ENCODE measurements at regions not wholly inside any gene's neighbourhood (a gene's known extent, or its start where the extent isn't known, plus 50 kb on each side); places are given as distances from the start of the nearest gene placed in this dataset.
"Not testable (repeated sequence)": the region's sequence is repeated elsewhere in the genome, so short reads cannot be mapped to it uniquely, and the experiment has no call there.

DNA sequence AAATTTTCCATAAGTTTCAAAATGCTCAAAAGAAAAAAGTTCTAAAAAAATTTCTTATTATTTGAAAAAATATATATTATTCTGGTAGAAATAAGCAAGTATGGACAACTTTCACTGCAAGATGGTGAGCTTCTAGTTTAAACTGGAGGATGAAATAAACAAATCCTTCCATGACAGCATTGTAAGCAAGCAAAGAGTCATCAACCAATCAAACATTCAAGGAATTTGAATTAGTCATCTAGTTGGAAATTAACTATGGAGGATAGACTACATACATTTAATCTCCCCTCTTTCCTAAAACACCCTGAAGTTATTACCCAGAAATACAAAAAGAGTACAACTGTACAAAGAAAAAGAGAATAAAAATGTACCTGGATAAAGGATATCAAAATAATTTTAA lies 51.0 kb upstream of the IRX5 start:
- no peak for DNase-seq

DNA sequence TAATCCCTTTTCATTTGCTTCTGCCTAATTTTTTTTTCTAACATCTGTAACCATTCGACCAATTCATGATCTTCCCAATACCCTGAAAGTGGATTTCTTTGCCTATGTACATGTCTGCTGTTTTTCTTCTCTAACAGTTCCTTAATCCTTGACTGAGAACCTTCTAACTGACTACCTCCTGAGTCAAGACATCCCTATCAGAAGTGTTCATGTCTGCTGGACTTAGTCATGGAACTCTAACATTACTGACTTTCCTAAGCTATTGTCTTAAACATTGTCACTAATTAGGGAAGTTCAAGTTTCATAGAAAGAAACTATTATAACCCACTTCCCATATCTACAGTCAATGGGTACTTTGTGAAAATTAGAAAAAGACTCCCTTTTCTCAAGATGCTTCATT lies 52.4 kb upstream of the IRX5 start:
- DNase-seq, result no peak

GRCh38 chr16:54875443-54875842 lies 55.2 kb upstream of the IRX5 start:
- DNase-seq, result no peak

DNA sequence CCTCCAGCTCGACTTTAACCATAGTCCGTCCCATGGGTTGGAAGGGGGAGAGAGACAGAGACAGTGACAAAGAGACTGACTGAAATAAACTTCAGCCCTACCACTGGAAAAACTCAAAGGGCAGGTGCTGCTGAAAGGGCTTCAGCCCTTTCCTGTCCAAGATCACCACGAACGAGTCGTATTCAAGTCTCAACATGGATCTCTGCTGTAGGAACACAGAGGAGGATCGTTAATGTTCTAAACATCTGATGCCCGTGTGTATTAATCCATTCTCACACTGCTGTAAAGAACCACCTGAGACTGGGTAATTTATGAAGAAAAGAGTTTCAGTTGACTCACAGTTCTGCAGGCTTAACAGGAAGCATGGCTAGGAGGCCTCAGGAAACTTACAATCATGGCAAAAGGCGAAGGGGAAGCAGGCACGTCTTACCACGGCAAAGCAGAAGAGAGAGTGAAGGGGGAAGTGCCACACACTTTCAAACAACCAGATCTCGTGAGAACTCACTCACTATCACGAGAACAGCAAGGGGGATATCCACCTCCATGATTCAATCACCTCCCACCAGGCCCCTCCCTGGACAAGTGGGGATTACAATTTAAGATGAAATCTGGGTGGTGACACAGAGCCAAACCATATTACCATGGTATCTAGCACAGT lies 56.8 kb upstream of the IRX5 start:
- DNase-seq, result not testable (repeated sequence)

- no peak for DNase-seq
These were observed 57.6 kb upstream of the IRX5 start for GRCh38 chr16:54873071-54873470.

- DNase-seq, result no peak
These were observed 60.5 kb upstream of the IRX5 start for GRCh38 chr16:54870151-54870550.

- no peak for DNase-seq
These were observed 63.3 kb upstream of the IRX5 start for GRCh38 chr16:54867302-54867832.

DNA sequence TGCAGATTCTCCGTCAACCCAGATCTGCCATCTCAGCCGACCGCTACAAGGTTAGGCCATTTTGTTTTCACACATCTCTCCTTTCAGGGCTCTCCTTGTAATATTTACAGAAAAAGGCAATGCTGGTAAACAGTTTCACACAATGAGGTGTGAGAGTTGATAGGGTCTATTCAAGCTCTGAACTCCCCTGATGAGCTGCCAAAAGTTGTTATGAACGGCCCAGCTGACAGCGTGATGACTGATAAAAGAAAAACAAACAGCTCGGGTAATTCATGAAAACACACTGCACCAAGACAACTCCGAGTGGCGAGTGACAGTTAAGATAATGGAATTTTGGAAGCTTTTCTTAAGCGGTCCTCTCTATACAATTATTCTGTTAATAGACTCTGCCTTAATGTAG lies 68.1 kb upstream of the IRX5 start:
- no peak for DNase-seq

DNA sequence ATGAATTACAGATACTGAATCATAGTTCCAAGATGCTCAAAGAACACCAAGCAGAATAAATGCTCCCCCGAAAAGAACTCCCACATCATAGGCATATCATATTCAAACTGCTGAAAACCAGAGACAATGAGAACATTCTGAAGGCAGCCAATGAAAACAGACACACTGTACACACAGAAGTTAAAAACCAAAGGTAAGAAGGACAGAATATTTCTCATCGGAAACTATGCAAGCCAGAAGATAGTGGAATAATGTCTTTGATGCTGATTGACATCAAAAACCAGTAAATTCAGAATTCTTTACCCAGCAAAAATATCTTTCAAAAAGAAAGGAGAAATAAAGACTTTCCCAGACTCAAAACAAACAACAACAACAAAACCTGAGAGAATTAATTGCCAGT lies 73.8 kb upstream of the IRX5 start:
- no peak for DNase-seq

DNA sequence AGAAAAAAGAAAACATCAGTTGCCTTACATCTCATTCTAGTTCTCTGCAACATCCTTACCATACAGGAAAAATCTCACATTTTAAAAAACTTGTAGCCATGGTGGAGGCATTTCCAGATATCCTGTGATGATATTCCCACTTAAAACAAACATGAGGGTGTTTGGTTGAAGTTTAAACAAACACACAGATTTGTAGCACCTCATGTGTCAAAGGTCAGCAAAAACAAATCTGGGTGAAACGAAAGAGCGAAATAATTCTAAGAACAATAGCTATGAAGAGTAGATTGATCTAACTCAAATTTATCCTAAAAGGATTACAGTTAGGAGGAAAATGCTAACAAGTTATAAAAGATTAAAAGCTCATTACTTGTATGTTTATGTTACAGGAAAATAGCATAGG lies 83.1 kb upstream of the IRX5 start:
- no peak for DNase-seq

GRCh38 chr16:54847207-54847606 lies 83.5 kb upstream of the IRX5 start:
- DNase-seq, result no peak

GRCh38 chr16:54846766-54847165 lies 83.9 kb upstream of the IRX5 start:
- DNase-seq, result no peak

DNA sequence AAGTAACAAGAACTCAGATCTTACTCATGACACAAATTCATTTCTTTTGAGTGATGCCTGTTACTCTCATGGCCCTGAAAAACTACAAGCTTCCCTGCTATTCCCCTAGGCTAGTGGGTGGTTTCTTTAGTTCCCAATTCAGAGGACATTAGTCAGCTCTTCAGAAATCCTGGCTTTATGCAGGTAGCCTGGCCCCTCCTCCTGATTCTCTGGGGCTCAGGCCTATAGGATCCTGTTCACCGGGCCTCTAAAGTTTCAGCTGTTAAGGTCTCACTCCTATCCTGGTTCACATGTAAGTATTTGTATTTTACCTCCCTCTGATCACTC lies 87.3 kb upstream of the IRX5 start:
- no peak for DNase-seq

GRCh38 chr16:54842743-54843423 lies 87.8 kb upstream of the IRX5 start:
- no peak for DNase-seq

- no peak for DNase-seq
These were observed 101.0 kb upstream of the IRX5 start for GRCh38 chr16:54829691-54830090.

GRCh38 chr16:54822892-54823291 lies 107.8 kb upstream of the IRX5 start:
- no peak for DNase-seq

DNA sequence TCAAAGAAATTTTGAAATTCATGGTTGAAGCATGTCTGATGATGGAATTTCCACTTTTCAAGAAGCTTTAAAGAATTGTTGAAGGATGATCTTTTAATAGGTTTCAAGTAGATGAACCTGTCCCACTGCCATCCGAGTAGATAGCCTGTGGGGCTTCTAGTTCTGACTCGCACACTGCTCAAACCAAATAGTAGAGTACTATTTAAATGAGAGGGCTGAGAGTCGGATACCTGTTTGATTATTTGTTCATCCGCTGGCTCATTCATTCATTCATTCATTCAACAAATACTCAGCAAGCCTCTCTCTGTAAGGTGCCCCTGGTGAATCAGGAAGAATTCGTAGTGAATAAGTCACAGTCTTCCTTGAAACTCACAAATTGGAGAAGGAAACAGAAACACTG lies 108.2 kb upstream of the IRX5 start:
- DNase-seq, result no peak

GRCh38 chr16:54821731-54822130 lies 108.9 kb upstream of the IRX5 start:
- DNase-seq, result no peak

DNA sequence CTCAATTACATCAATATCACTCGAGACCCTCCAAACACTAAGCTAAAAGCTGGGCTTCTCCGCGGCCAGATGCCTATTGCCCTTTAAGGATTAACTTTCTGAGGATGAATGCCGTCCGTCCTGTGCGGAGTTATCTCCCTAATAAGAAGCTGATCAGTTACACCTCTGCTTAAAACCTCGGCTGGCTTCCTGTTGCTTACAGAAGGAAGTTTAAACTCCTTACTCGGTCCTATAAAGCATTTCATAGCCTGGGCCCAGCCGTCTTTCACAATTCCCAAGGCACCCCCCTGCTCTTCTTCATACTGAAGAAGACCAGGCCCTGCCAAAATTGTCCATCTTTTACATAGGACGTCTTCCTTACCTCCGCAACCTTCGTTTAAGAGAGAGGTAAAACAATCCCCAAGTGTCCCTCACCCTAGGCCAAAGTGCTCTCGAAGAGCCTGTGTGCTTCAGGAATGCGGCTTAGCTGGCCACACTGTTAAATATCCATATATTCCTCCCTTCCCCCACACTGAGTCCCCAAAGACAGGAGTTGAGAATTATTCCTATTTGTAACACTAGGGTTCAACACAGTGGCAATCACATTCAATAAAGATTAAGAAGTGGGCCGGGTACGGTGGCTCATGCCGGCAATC lies 112.6 kb upstream of the IRX5 start:
- no peak for DNase-seq

GRCh38 chr16:54817432-54817831 lies 113.2 kb upstream of the IRX5 start:
- DNase-seq, result no peak

DNA sequence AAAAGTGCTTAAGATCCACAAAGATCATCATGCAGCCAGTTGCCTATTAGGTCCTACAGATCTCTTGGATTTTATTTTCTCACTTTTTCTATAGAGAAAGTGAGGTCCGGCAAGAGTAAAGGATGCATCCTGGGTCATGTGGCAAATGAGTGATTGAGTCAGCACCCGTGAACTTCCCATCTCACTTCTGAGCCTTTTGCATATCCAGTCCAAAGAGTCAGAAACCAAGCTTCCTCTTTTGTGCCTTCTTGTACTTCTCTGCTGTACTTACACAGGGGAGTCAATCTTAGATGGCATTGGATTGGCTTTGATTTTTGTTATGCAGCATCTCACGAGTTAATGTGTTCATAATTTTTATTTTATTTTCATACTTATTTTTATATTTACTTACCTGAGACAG lies 114.2 kb upstream of the IRX5 start:
- DNase-seq, result no peak

DNA sequence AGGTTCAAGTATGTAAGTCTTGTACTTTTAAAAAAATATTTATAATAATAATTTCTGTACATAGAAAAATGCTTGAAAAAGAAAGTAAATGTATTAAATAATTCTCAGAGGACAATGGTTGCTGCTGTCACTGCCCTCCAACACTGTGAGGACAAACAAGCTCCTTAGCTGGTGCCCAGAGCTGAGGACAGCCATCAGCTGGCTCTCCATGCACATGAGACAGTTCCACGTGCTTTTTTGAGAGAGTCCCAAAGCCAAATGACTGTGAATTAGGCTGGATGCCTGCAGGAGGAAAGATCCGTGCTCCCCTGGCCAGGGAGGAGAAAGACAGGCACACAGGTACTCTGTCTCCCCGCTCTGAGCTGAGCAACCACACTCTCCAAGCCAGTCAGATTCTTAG lies 115.5 kb upstream of the IRX5 start:
- DNase-seq, result no peak

GRCh38 chr16:54813778-54814177 lies 116.9 kb upstream of the IRX5 start:
- no peak for DNase-seq

GRCh38 chr16:54812229-54812628 lies 118.4 kb upstream of the IRX5 start:
- no peak for DNase-seq

GRCh38 chr16:54808890-54809289 lies 121.8 kb upstream of the IRX5 start:
- no peak for DNase-seq

Data from NCI-H2081 (cell line).